Right lobe of liver (tissue), 4 donors: ENCODE measurements at regions not wholly inside any gene's neighbourhood (a gene's known extent, or its start where the extent isn't known, plus 50 kb on each side); places are given as distances from the start of the nearest gene placed in this dataset.

Experiments
- CTCF ChIP-seq, 4 donors: fragments of 200-600 bp in 3 of 4; fragments of 450-650 bp in 1 of 4; IDR thresholded peaks; one replicate each; pipeline versions ENCODE4 v1.5.1 to v1.8.0; 2016 to 2022; ENCODE audit warnings: antibody characterized with exemption in 4 of 4, mild to moderate bottlenecking in 2 of 4
- POLR2A ChIP-seq: fragments of 450-650 bp; IDR thresholded peaks from one replicate; pipeline ENCODE4 v1.6.1; 2017; ENCODE audit warnings: antibody characterized with exemption, mild to moderate bottlenecking
- donor health status: DM: no; HTN: no; CAD: no.
- donor health status: DM: no; HTN: no; CAD: no.
- donor health status: DM: no; HTN: yes; CAD: no.

- no peak for TF ChIP-seq CTCF (IDR thresholded peaks at IDR 0.05)
- no peak for TF ChIP-seq POLR2A
Measured at GRCh38 chr9:8140557-8140956, 341.0 kb upstream of the DMAC1 start.
